Nephron progenitor cell (in vitro differentiated cells): ENCODE measurements at regions not wholly inside any gene's neighbourhood (a gene's known extent, or its start where the extent isn't known, plus 50 kb on each side); places are given as distances from the start of the nearest gene placed in this dataset.
"Not testable (repeated sequence)": the region's sequence is repeated elsewhere in the genome, so short reads cannot be mapped to it uniquely, and the experiment has no call there.

ENCODE experiments used
- DNase-seq: peaks from one replicate; pipeline ENCODE4 v3.0.0; 2021
- H3K27ac Mint-ChIP-seq: 2 replicates; pipeline ENCODE4 v1.8.0; 2021; ENCODE audit warnings: mild to moderate bottlenecking, moderate library complexity, mixed read lengths
- H3K27me3 Mint-ChIP-seq: 2 replicates; pipeline ENCODE4 v1.8.0; 2021; ENCODE audit warnings: mild to moderate bottlenecking, low read depth, mixed read lengths; ENCODE audit not compliant: poor library complexity
- H3K36me3 Mint-ChIP-seq: 2 replicates; pipeline ENCODE4 v1.8.0; 2021; ENCODE audit warnings: low read depth, mixed read lengths
- H3K4me1 Mint-ChIP-seq: 2 replicates; pipeline ENCODE4 v1.8.0; 2021; ENCODE audit warnings: mixed read lengths
- H3K4me3 Mint-ChIP-seq: 2 replicates; pipeline ENCODE4 v1.8.0; 2021; ENCODE audit warnings: mild to moderate bottlenecking, moderate library complexity, mixed read lengths
- H3K9me3 Mint-ChIP-seq: 2 replicates; pipeline ENCODE4 v1.8.0; 2021; ENCODE audit warnings: mild to moderate bottlenecking, moderate library complexity, mixed read lengths
- TF ChIP-seq, protein P1 (sequence below): fragments of 200-600 bp; sonication (generic); IDR thresholded peaks from 2 replicates; pipeline ENCODE4 v1.5.0; 2021; ENCODE audit warnings: antibody characterized with exemption

DNA sequence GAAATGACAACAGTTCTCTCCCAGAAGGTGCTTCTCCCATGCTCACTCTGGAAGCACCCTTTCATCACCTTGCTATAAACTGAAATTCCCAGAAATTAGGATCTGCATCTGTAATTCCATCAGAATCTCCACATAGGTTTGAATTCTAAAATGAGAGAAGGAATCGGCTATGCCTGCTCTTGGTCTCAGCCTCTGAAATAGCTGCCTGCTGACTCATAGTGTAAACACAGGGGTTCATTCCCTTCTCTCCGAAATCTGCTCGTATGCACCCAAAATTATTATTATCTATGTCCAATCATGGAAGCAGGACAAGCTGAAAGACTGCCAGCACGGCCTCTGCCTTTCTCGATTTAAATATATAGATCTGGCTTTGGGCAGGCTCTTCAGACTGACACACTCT lies 74.6 kb upstream of the TAB2 start:
- peaks cover 13% of the 10 kb centered on the region for H3K27me3 Mint-ChIP-seq
- no peaks in the 10 kb centered on the region for H3K4me1 Mint-ChIP-seq
- peaks cover 11% of the 10 kb centered on the region for H3K9me3 Mint-ChIP-seq
- TF ChIP-seq, protein P1, sequence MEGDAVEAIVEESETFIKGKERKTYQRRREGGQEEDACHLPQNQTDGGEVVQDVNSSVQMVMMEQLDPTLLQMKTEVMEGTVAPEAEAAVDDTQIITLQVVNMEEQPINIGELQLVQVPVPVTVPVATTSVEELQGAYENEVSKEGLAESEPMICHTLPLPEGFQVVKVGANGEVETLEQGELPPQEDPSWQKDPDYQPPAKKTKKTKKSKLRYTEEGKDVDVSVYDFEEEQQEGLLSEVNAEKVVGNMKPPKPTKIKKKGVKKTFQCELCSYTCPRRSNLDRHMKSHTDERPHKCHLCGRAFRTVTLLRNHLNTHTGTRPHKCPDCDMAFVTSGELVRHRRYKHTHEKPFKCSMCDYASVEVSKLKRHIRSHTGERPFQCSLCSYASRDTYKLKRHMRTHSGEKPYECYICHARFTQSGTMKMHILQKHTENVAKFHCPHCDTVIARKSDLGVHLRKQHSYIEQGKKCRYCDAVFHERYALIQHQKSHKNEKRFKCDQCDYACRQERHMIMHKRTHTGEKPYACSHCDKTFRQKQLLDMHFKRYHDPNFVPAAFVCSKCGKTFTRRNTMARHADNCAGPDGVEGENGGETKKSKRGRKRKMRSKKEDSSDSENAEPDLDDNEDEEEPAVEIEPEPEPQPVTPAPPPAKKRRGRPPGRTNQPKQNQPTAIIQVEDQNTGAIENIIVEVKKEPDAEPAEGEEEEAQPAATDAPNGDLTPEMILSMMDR = no peak
- no peaks in the 10 kb centered on the region for H3K36me3 Mint-ChIP-seq
- DNase-seq = no peak
- H3K27ac Mint-ChIP-seq = no peak overlapping the region
- H3K4me3 Mint-ChIP-seq = no peak overlapping the region

DNA sequence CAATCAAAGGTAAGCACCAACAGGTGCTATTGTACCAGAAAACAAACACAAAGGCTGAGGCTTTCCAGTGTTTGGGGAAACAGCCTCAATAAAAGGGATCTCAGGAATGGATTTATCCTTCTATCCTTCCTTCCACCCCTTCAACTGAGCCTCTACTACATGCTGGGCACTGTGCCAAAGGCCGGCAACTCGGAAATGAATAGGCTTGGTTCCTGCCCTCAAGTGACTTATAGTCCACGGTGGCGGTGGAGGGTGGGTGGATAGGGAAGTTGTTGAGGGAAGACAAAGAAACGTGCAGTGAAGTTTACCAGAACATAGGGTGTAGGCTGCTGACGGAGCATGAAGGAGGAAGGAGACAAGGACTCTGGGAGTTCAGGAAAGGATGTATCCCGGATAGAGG lies 73.4 kb upstream of the TAB2 start:
- H3K27me3 Mint-ChIP-seq = peaks cover 18% of the 10 kb centered on the region

GRCh38 chr6:149246691-149247384 lies 70.7 kb upstream of the TAB2 start:
- no peak overlapping the region for H3K4me3 Mint-ChIP-seq
- H3K27me3 Mint-ChIP-seq = peaks cover 19% of the 10 kb centered on the region
- no peaks in the 10 kb centered on the region for H3K36me3 Mint-ChIP-seq
- TF ChIP-seq, protein P1 = no peak
- peaks cover 21% of the 10 kb centered on the region for H3K4me1 Mint-ChIP-seq
- H3K9me3 Mint-ChIP-seq = peaks cover 2% of the 10 kb centered on the region
- no peak overlapping the region for H3K27ac Mint-ChIP-seq
- DNase-seq = no peak

More for the DNA sequence above, 73.4 kb upstream of the TAB2 start:
- H3K9me3 Mint-ChIP-seq = peaks cover 6% of the 10 kb centered on the region
- H3K36me3 Mint-ChIP-seq = no peaks in the 10 kb centered on the region
- no peak overlapping the region for H3K27ac Mint-ChIP-seq
- no peak overlapping the region for H3K4me3 Mint-ChIP-seq
- TF ChIP-seq, protein P1 = no peak
- no peak for DNase-seq
- H3K4me1 Mint-ChIP-seq = peaks cover 11% of the 10 kb centered on the region

- Mint-ChIP-seq H3K27ac (no peak overlapping the region), H3K27me3 (peaks cover 19% of the 10 kb centered on the region), H3K4me1 (peaks cover 21% of the 10 kb centered on the region), H3K4me3 (no peak overlapping the region), H3K36me3 (no peaks in the 10 kb centered on the region), H3K9me3 (no peaks in the 10 kb centered on the region)
- no peak for DNase-seq
- TF ChIP-seq, protein P1 = no peak
Observed at GRCh38 chr6:149247385-149247763, 70.1 kb upstream of the TAB2 start.

GRCh38 chr6:149248263-149248662 lies 69.2 kb upstream of the TAB2 start:
- peaks cover 19% of the 10 kb centered on the region for H3K27me3 Mint-ChIP-seq
- not testable (repeated sequence) for H3K27ac Mint-ChIP-seq, H3K4me3 Mint-ChIP-seq, H3K9me3 Mint-ChIP-seq, DNase-seq, H3K36me3 Mint-ChIP-seq
- peaks cover 21% of the 10 kb centered on the region for H3K4me1 Mint-ChIP-seq

DNA sequence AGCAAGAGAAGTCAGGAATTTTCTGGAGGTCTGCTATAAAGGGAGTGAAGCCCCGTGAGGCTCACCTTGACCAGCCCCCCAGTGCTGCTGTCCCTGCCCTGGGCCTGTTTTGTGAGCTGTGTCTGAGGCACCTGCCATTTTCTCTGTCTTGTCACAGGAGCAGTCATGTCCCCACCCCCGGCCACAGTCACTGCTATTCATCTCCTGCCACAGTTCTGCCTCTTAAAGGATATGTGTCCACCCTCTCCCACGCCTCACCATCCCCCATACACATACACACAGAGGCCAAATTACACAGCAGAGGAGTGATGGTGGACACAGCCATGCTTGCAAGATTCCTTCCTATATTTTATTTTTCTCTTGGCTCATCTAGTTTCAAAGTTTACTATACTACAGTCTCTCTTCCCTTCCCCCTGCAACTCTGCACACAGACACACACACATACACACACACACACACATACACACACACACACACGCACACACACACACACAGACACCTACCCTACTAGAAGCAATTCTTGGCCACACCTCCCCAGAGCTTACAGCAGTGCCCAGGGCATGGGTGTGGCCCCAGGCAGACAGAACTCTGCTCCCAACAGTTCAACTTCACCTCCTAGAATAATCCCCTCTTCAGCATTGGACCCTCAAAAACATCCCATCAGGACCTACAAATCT lies 68.7 kb upstream of the TAB2 start:
- H3K27me3 Mint-ChIP-seq = peaks cover 16% of the 10 kb centered on the region
- H3K27ac Mint-ChIP-seq = no peak overlapping the region
- no peaks in the 10 kb centered on the region for H3K9me3 Mint-ChIP-seq
- peak; percentile 12 for DNase-seq
- H3K36me3 Mint-ChIP-seq = no peaks in the 10 kb centered on the region
- TF ChIP-seq, protein P1 = no peak
- peaks cover 21% of the 10 kb centered on the region for H3K4me1 Mint-ChIP-seq
- H3K4me3 Mint-ChIP-seq = no peak overlapping the region
